Upper lobe of left lung (tissue), 6 donors: ENCODE measurements at regions not wholly inside any gene's neighbourhood (a gene's known extent, or its start where the extent isn't known, plus 50 kb on each side); places are given as distances from the start of the nearest gene placed in this dataset.

ENCODE experiments used
- ATAC-seq, 2 donors: fragments of 200-7000 bp; cut with Tn5 transposase; one replicate each; pipeline ENCODE4 v1.9.1; 2022; ENCODE audit warnings: mild to moderate bottlenecking in 2 of 2, moderate library complexity in 2 of 2; ENCODE audit not compliant: low FRiP score in 2 of 2
- DNase-seq, 2 donors: peaks; one replicate each; pipeline ENCODE4 v3.0.0-alpha.2; 2019 to 2020
- H3K27ac ChIP-seq, 4 donors: fragments of 200-600 bp; sonication (generic); one replicate each; pipeline ENCODE4 v1.5.1; 2016 to 2019
- H3K27me3 ChIP-seq, 4 donors: fragments of 200-600 bp; sonication (generic); one replicate each; pipeline ENCODE4 v1.5.1; 2017 to 2019
- H3K36me3 ChIP-seq, 4 donors: fragments of 200-600 bp; sonication (generic); one replicate each; pipeline ENCODE4 v1.5.1; 2016 to 2019
- H3K4me1 ChIP-seq, 4 donors: fragments of 200-600 bp; sonication (generic); one replicate each; pipeline ENCODE4 v1.5.1; 2018 to 2019
- H3K4me3 ChIP-seq, 4 donors: fragments of 200-600 bp; sonication (generic); one replicate each; pipeline ENCODE4 v1.5.1; 2017 to 2019; ENCODE audit warnings: mild to moderate bottlenecking in 2 of 4, moderate library complexity in 1 of 4
- H3K9me3 ChIP-seq, 4 donors: fragments of 200-600 bp; sonication (generic); one replicate each; pipeline ENCODE4 v1.5.1; 2018 to 2019
- CTCF ChIP-seq, 6 experiments: fragments of 450-650 bp in 4 of 6; fragments of 200-600 bp in 2 of 6; sonication (generic) in 2 of 6; IDR thresholded peaks; one replicate each; pipeline ENCODE4 v1.5.1; 2016 to 2019; ENCODE audit warnings: antibody characterized with exemption in 6 of 6
- EP300 ChIP-seq, 4 donors: sonication (generic); formaldehyde crosslinking; IDR thresholded peaks; one replicate each; pipeline ENCODE4 v1.5.1; 2017; ENCODE audit warnings: antibody characterized with exemption in 4 of 4, control low read depth in 2 of 4
- POLR2A ChIP-seq, 4 donors: fragments of 450-650 bp; IDR thresholded peaks; one replicate each; pipeline ENCODE4 v1.5.1; 2016 to 2017; ENCODE audit warnings: antibody characterized with exemption in 4 of 4, mild to moderate bottlenecking in 2 of 4
- POLR2AphosphoS5 ChIP-seq, 2 donors: sonication (generic); formaldehyde crosslinking; IDR thresholded peaks; one replicate each; pipeline ENCODE4 v1.5.1; 2017; ENCODE audit warnings: antibody characterized with exemption in 2 of 2
- WGBS, 2 donors: methylation state at CpG; one replicate each; pipeline ENCODE4 v1.1.5; 2017 to 2018; 5-methylcytosine and 5-hydroxymethylcytosine counted together
- donor health status: DM: no; HTN: no; CAD: no; lungs with moderate emphysema.
- donor health status: DM: no; HTN: yes; CAD: no; lungs with severe emphysema.

GRCh38 chrX:145549496-145549895, 268.1 kb upstream of the SLITRK2 start:
- H3K9me3 ChIP-seq = no peaks in the 10 kb centered on the region
- ATAC-seq (no peak), DNase-seq (no peak)
- no peaks in the 10 kb centered on the region for H3K36me3 ChIP-seq
- H3K27ac ChIP-seq = no peak overlapping the region
- TF ChIP-seq POLR2A (IDR thresholded peaks at IDR 0.05) = no peak
- TF ChIP-seq POLR2AphosphoS5 (IDR thresholded peaks at IDR 0.05) = no peak
- TF ChIP-seq EP300 (IDR thresholded peaks at IDR 0.05) = no peak
- TF ChIP-seq CTCF (IDR thresholded peaks at IDR 0.05) = no peak
- 83 to 94% methylated on average over 3 of the region's 3 CpGs for WGBS, 2 donors
- H3K4me3 ChIP-seq = no peak overlapping the region
- H3K4me1 ChIP-seq = no peaks in the 10 kb centered on the region
- H3K27me3 ChIP-seq = no peaks in the 10 kb centered on the region

DNA sequence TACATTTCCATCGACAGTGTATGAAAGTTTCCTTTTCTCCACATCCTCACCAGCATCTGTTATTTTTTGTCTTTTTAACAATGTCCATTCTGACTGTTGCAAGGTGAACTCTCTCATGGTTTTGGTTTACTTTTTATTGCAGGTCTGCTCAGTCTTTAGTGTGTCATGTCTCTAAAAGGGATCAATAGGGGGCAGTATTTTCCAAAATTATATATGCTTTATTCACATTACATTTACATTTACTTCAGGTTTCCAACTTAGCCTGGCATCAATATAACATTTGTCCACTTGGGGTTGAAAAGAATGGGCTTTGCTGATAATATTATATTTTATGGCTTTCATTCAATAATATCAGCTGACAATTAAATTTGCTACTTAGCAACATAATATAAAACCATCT, 265.0 kb upstream of the SLITRK2 start:
- Histone ChIP-seq H3K9me3 (no peaks in the 10 kb centered on the region), H3K27me3 (no peaks in the 10 kb centered on the region), H3K27ac (no peak overlapping the region), H3K4me1 (no peaks in the 10 kb centered on the region), H3K4me3 (no peak overlapping the region), H3K36me3 (no peaks in the 10 kb centered on the region)
- TF ChIP-seq POLR2AphosphoS5 (IDR thresholded peaks at IDR 0.05) = no peak
- TF ChIP-seq EP300 (IDR thresholded peaks at IDR 0.05) = no peak
- TF ChIP-seq CTCF (IDR thresholded peaks at IDR 0.05) = no peak
- no peak for TF ChIP-seq POLR2A (IDR thresholded peaks at IDR 0.05)
- DNase-seq = no peak
- WGBS, 2 donors = 39 to 74% methylated on average over 1 of the region's 1 CpG
- ATAC-seq = no peak

- DNase-seq (no peak), ATAC-seq (no peak)
- H3K4me1 ChIP-seq = no peaks in the 10 kb centered on the region
- no peaks in the 10 kb centered on the region for H3K9me3 ChIP-seq
- H3K27me3 ChIP-seq = no peaks in the 10 kb centered on the region
- no peak overlapping the region for H3K4me3 ChIP-seq
- no peaks in the 10 kb centered on the region for H3K36me3 ChIP-seq
- no peak overlapping the region for H3K27ac ChIP-seq
- no peak for TF ChIP-seq POLR2AphosphoS5 (IDR thresholded peaks at IDR 0.05)
- TF ChIP-seq EP300 (IDR thresholded peaks at IDR 0.05) = no peak
- no peak for TF ChIP-seq CTCF (IDR thresholded peaks at IDR 0.05)
- no peak for TF ChIP-seq POLR2A (IDR thresholded peaks at IDR 0.05)
- WGBS, 2 donors = 49% methylated on average over 3 of the region's 4 CpGs; no CpG with 5 or more reads in 1 of the 2 donors
These were observed 263.9 kb upstream of the SLITRK2 start for GRCh38 chrX:145553702-145554101.

DNA sequence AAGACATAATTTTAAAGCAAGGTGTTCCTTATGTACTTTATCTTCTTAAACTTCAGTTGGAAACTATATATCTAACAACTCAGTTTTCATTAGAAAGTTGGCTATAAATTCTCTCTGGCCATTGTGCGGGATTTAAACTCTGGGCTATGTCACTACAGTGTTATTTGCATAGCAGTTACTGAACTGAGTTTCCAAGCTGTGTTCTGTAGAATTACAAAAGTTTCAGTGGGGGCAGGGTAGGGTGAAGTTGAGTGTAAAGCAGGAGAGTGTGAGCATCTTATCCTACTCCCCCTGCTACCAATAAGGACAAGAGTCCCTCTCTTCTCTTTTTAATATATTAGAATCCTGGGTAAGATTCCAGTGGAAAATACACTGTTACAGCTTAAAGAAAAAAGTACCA, 254.5 kb upstream of the SLITRK2 start:
- Histone ChIP-seq H3K9me3 (no peaks in the 10 kb centered on the region), H3K4me3 (no peak overlapping the region), H3K4me1 (no peaks in the 10 kb centered on the region), H3K27me3 (no peaks in the 10 kb centered on the region), H3K36me3 (no peaks in the 10 kb centered on the region), H3K27ac (no peak overlapping the region)
- TF ChIP-seq EP300 (IDR thresholded peaks at IDR 0.05) (no peak), POLR2A (IDR thresholded peaks at IDR 0.05) (no peak), POLR2AphosphoS5 (IDR thresholded peaks at IDR 0.05) (no peak), CTCF (IDR thresholded peaks at IDR 0.05) (no peak)
- no peak for DNase-seq
- WGBS, 2 donors = 74 to 75% methylated on average over 1 of the region's 1 CpG
- ATAC-seq = no peak

GRCh38 chrX:145609951-145610511, 207.6 kb upstream of the SLITRK2 start:
- Histone ChIP-seq H3K36me3 (no peaks in the 10 kb centered on the region), H3K4me3 (no peak overlapping the region), H3K27ac (no peak overlapping the region), H3K4me1 (no peaks in the 10 kb centered on the region), H3K9me3 (no peaks in the 10 kb centered on the region), H3K27me3 (no peaks in the 10 kb centered on the region)
- no peak for DNase-seq
- 72 to 81% methylated on average over 6 of the region's 6 CpGs for WGBS, 2 donors
- TF ChIP-seq EP300 (IDR thresholded peaks at IDR 0.05) (no peak), POLR2A (IDR thresholded peaks at IDR 0.05) (no peak), CTCF (IDR thresholded peaks at IDR 0.05) (no peak), POLR2AphosphoS5 (IDR thresholded peaks at IDR 0.05) (no peak)
- no peak for ATAC-seq
